GM21723 (cell line): ENCODE measurements at regions not wholly inside any gene's neighbourhood (a gene's known extent, or its start where the extent isn't known, plus 50 kb on each side); places are given as distances from the start of the nearest gene placed in this dataset.
"Not testable (repeated sequence)": the region's sequence is repeated elsewhere in the genome, so short reads cannot be mapped to it uniquely, and the experiment has no call there.

Source experiments
- ATAC-seq: cut with Tn5 transposase; IDR thresholded peaks from one replicate; pipeline ENCODE4 v1.9.1; 2021; ENCODE audit warnings: mild to moderate bottlenecking, moderate library complexity; ENCODE audit not compliant: unreplicated experiment

- ATAC-seq: no peak
Measured at GRCh38 chr13:61672756-61673155, 257.1 kb upstream of the PCDH20 start.

GRCh38 chr13:61670384-61671161, 254.9 kb upstream of the PCDH20 start:
- ATAC-seq: no peak

- ATAC-seq: no peak
Measured at GRCh38 chr13:61664801-61665705, 249.4 kb upstream of the PCDH20 start.

- ATAC-seq: no peak
Measured at GRCh38 chr13:61654481-61654880, 238.8 kb upstream of the PCDH20 start.

DNA sequence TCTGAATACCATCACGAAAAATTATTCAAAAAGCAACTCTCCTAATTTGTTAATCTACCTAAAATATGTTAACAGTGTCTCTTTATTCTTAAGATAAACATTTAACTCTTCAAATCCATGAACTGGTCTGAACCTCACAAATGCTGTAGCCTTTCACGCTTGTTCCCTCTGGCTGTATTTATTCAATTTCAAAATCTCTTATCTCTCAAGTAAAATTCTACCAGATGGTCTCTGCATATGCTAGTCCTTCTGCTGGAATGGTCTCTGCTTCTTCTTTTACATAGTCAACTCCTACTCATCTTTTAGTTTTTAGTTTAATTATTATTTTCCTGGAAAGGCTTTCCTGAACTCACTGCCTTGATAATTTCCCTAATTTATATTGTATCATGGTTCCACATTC, 232.9 kb upstream of the PCDH20 start:
- ATAC-seq: no peak

- no peak for ATAC-seq
Measured at GRCh38 chr13:61612192-61612591, 196.5 kb upstream of the PCDH20 start.

DNA sequence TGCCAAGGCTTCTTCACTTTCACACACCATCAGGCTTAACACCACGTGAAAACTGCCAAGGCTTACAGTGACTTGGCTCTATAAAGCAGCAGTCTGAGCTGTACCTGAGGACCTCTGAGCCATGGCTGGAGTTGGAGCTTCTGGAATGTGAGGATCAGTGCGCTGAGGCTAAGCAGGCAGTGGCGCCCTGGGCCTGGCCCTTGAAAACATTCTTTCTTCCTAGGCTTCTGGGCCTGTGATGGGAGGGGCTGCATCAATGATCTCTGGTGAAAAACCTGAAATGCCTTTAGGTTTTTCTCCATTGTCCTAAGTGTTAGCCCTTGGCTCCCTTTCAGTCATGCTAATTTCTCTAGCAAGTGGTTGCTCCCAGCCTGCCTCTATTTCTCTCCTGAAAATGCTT, 192.5 kb upstream of the PCDH20 start:
- ATAC-seq: no peak

DNA sequence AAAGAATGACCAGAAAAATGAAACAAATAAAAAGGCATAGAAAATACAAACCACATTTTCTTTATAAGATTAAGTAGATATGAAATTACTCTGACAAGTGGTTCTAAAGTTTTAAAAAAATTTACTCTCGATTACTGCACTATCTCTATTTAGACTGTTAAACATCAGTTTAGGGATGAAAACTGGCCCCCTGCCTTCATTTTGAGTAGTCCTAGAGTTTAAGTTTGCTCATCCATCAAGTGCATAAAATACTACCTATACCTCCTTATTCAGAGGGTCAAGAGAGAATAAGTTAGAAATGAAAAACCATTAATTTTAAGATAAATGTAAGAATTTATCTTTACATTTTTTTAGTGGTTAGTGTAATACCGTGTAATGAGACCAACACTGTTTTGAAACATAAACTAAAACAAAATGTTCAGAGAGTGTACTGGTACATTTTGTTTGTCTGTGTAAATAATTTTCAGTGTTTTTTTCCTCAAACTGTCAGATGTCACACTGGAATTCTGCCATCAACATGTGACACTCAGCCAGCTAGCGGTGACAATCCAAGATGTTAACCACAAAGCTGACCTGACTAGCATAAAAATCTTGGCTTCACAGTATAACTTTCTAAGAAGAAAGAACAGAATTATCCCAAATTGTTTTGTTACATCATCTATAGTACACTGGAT, 184.8 kb upstream of the PCDH20 start:
- no peak for ATAC-seq

- no peak for ATAC-seq
Measured at GRCh38 chr13:61592489-61592888, 176.8 kb upstream of the PCDH20 start.

GRCh38 chr13:61575973-61576372, 160.3 kb upstream of the PCDH20 start:
- no peak for ATAC-seq

- ATAC-seq: no peak
Measured at GRCh38 chr13:61563645-61564044, 148.0 kb upstream of the PCDH20 start.

DNA sequence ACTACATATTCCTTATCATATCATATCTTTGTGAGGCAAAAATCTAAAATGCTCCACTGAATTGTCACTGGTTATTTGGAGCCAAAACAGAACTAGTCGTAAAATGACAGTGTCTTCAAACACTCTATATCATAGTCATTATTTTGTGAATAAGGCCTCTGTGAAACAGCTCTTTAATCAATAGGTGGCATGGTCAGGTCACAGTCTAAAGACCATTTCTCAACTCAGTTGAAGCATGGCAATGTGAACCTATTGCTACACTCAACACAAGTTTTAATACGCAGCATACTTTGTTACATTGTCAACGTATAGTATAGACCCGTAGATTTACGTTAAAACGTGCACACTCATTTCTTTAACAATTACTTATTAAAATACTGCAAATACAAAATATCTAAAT, 131.3 kb upstream of the PCDH20 start:
- ATAC-seq: no peak

GRCh38 chr13:61546413-61546812, 130.8 kb upstream of the PCDH20 start:
- no peak for ATAC-seq

DNA sequence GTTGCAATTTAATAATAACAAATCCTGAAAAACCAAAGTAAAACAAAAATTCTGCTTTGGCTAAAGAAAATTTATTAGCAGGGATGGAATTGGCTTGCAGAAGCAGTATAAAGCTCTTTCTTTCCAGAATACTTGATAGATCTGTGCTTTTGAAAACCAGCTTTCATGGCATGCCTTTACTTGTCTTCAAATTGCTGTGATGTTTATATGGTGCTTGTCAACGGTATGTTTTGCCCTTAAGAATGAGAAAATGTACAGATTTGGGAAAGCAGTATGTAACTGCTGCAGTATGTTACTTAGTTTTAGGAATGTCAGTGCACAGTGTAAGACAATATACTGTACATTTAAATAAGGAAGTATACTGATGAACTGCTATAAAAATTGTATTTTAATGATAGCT, 120.8 kb upstream of the PCDH20 start:
- ATAC-seq: no peak

DNA sequence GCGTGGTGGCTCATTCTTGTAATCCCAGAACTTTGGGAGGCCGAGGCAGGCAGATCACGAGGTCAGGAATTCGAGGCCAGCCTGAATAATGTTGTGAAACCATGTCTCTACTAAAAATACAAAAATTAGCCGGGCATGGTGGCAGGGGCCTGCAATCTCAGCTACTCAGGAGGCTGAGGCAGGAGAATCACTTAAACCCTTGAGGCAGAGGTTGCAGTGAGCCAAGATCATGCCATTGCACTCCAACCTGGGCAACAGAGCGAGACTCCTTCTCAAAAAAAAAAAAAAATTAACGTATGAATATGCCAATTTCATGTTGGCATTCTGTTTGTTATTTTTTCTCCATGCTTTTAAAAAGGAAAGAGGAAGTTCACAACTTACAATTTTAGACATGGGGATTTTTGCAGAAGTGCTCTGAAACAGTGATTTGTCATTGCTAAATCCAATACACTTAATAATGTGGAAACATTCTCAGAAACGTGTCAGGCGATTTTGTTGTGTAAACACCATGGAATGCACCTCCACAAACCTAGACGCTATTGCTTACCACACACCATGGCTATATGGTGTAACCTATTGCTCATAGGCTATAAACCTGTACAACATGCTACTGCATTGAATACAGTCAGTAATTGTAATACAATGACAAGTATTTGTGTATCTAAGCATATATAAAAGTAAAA, 115.9 kb upstream of the PCDH20 start:
- no peak for ATAC-seq

- not testable (repeated sequence) for ATAC-seq
Measured at GRCh38 chr13:61519214-61519613, 103.6 kb upstream of the PCDH20 start.

- no peak for ATAC-seq
Measured at GRCh38 chr13:61508936-61509335, 93.3 kb upstream of the PCDH20 start.

- ATAC-seq: no peak
Measured at GRCh38 chr13:61500176-61500575, 84.5 kb upstream of the PCDH20 start.

DNA sequence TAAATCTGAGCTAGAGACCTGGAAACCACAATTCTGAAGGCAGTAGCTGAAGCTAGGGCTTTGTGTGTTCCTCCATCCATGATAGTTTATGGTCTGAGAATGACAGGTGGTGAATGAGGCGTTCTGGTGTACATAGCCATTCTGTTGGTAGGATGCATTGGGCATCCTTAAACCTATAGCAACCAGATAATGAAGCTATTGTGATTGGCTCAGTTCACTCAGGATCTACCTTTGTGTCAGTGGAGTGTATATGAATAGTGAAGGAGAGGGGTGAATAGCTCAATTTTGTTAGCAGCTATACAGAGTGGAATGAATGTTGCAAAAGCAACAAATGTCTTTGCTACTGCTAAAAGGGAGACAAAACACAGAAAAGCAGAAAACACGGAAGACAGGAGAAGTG, 80.0 kb upstream of the PCDH20 start:
- ATAC-seq: no peak

DNA sequence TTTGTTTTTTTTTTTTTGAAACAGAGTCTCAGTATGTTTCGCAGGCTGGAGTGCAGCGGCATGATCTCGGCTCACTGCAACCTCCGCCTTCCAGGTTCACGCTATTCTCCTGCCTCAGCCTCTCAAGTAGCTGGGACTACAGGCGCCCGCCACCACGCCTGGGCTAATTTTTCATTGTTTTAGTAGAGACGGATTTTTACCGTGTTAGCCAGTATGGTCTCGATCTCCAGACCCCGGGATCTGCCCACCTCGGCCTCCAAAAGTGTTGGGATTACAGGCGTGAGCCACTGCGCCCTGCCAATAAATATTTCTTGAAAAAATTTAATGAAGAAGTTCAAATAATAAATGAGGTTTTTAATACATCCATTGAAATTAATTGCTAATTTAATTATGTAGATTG, 77.9 kb upstream of the PCDH20 start:
- not testable (repeated sequence) for ATAC-seq

DNA sequence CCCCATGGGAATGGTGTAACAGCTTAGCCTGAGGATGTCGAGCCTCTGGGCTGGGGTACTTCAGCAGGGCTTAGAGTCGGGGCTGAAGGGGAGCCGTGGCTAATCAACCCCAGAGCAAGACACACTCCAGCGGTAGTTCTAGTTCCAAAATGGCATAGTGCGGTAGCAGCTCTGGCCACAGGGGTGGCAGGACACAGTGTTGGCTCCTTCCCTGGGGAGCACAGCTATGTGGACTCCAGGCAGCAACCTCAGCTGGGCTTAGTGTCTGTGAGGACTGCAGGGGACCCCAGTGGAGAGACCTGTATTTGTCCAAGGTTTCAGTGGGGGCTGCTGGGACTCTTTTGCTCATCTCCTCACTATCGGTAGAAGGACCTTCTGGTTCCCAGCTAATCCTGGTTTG, 70.8 kb upstream of the PCDH20 start:
- ATAC-seq: no peak
